ENCODE measurements at regions not wholly inside any gene's neighbourhood (a gene's known extent, or its start where the extent isn't known, plus 50 kb on each side); places are given as distances from the start of the nearest gene placed in this dataset.

GRCh38 chr17:83176623-83177583 is 97.5 kb downstream of the METRNL start:
- WGBS: 95% methylated on average over 22 of the region's 22 CpGs
- DNase-seq (ENCODE audit: low spot score): no peak
- no peak overlapping the region for H3K27ac ChIP-seq
- no peaks in the 10 kb centered on the region for H3K9me3 ChIP-seq
- peaks cover 2% of the 10 kb centered on the region for H3K4me1 ChIP-seq (replicated peaks)
- no peaks in the 10 kb centered on the region for H3K36me3 ChIP-seq
- intact Hi-C loops (cut with DNase I): no loop called here
- no peaks in the 10 kb centered on the region for H3K27me3 ChIP-seq (replicated peaks; ENCODE audit: insufficient read depth)
- TF ChIP-seq CTCF (IDR thresholded peaks at IDR 0.05): no peak
- TF ChIP-seq POLR2A (IDR thresholded peaks at IDR 0.05): no peak
- no peak for TF ChIP-seq POLR2AphosphoS5 (IDR thresholded peaks at IDR 0.05)
- no peak overlapping the region for H3K4me3 ChIP-seq

- WGBS: 89% methylated on average over 30 of the region's 32 CpGs
These were observed 98.5 kb downstream of the METRNL start for GRCh38 chr17:83177611-83178532.

GRCh38 chr17:83178533-83179304 is 99.3 kb downstream of the METRNL start:
- no peak for TF ChIP-seq CTCF (IDR thresholded peaks at IDR 0.05)
- TF ChIP-seq POLR2AphosphoS5 (IDR thresholded peaks at IDR 0.05): no peak
- TF ChIP-seq POLR2A (IDR thresholded peaks at IDR 0.05): no peak
- no peaks in the 10 kb centered on the region for H3K9me3 ChIP-seq
- H3K4me3 ChIP-seq: no peak overlapping the region
- 60% methylated on average over 23 of the region's 29 CpGs for WGBS
- no peaks in the 10 kb centered on the region for H3K36me3 ChIP-seq
- H3K27ac ChIP-seq: peak overlapping the region in 1 of 2 donors; percentile 27
- intact Hi-C loops (cut with DNase I): no loop called here
- H3K27me3 ChIP-seq (replicated peaks; ENCODE audit: insufficient read depth): no peaks in the 10 kb centered on the region
- no peak for DNase-seq (ENCODE audit: low spot score)
- H3K4me1 ChIP-seq (replicated peaks): peaks cover 2% of the 10 kb centered on the region

More at GRCh38 chr17:83177611-83178532, 98.5 kb downstream of the METRNL start:
- no peaks in the 10 kb centered on the region for H3K27me3 ChIP-seq (replicated peaks; ENCODE audit: insufficient read depth)
- no peak for TF ChIP-seq CTCF (IDR thresholded peaks at IDR 0.05)
- no peak for TF ChIP-seq POLR2A (IDR thresholded peaks at IDR 0.05)
- no peak overlapping the region for H3K4me3 ChIP-seq
- DNase-seq (ENCODE audit: low spot score): no peak
- no peak overlapping the region for H3K27ac ChIP-seq
- intact Hi-C loops (cut with DNase I): no loop called here
- peaks cover 2% of the 10 kb centered on the region for H3K4me1 ChIP-seq (replicated peaks)
- no peaks in the 10 kb centered on the region for H3K9me3 ChIP-seq
- H3K36me3 ChIP-seq: no peaks in the 10 kb centered on the region

GRCh38 chr17:83179374-83179773 is 100.0 kb downstream of the METRNL start:
- Histone ChIP-seq H3K9me3 (no peaks in the 10 kb centered on the region), H3K36me3 (no peaks in the 10 kb centered on the region), H3K4me1 (replicated peaks) (no peaks in the 10 kb centered on the region), H3K4me3 (no peak overlapping the region), H3K27me3 (replicated peaks; ENCODE audit: insufficient read depth) (no peaks in the 10 kb centered on the region), H3K27ac (peak overlapping the region in 1 of 2 donors; percentile 27)
- intact Hi-C loops (cut with DNase I): no loop called here
- no peak for DNase-seq (ENCODE audit: low spot score)
- WGBS: 44% methylated on average over 12 of the region's 12 CpGs
- TF ChIP-seq POLR2A (IDR thresholded peaks at IDR 0.05) (no peak), POLR2AphosphoS5 (IDR thresholded peaks at IDR 0.05) (no peak), CTCF (IDR thresholded peaks at IDR 0.05) (no peak)
